OCI-LY3 (cell line): ENCODE measurements at regions not wholly inside any gene's neighbourhood (a gene's known extent, or its start where the extent isn't known, plus 50 kb on each side); places are given as distances from the start of the nearest gene placed in this dataset.

Source experiments
- H2AFZ ChIP-seq: fragments of 200-600, 300-600 bp; shearing (Covaris generic); 2 replicates; pipeline ENCODE4 v1.6.0; 2014; ENCODE audit warnings: antibody characterized with exemption, low read depth, low read length
- H3K27ac ChIP-seq: fragments of 200-600, 300-600 bp; sonication (generic); 2 replicates; pipeline ENCODE4 v1.5.1; 2014; ENCODE audit warnings: mild to moderate bottlenecking, low read length, moderate library complexity, mixed read lengths
- H3K27me3 ChIP-seq: fragments of 200-600, 300-600 bp; sonication (generic); 2 replicates; pipeline ENCODE4 v1.6.1; 2014; ENCODE audit warnings: low read depth, low read length, mixed read lengths
- H3K36me3 ChIP-seq: fragments of 200-600, 300-600 bp; sonication (generic); replicated peaks from 2 replicates; pipeline ENCODE3; 2014; ENCODE audit warnings: low read depth, low read length, mixed read lengths
- H3K4me1 ChIP-seq: fragments of 300-600, 200-600 bp; sonication (generic); 2 replicates; pipeline ENCODE4 v1.6.1; 2014; ENCODE audit warnings: low read length, mixed read lengths
- H3K4me2 ChIP-seq: fragments of 200-600, 300-600 bp; sonication (generic); 2 replicates; pipeline ENCODE4 v1.6.1; 2014; ENCODE audit warnings: low read length, mixed read lengths
- H3K4me3 ChIP-seq: fragments of 300-600, 200-600 bp; sonication (generic); 2 replicates; pipeline ENCODE4 v1.5.1; 2014; ENCODE audit warnings: antibody characterized with exemption, mild to moderate bottlenecking, low read length, moderate library complexity
- H3K79me2 ChIP-seq: fragments of 300-600, 200-600 bp; shearing (Covaris generic); 2 replicates; pipeline ENCODE4 v1.6.1; 2014; ENCODE audit warnings: mild to moderate bottlenecking, low read length, mixed read lengths
- H3K9ac ChIP-seq: fragments of 300-600, 200-600 bp; shearing (Covaris generic); 2 replicates; pipeline ENCODE4 v1.6.0; 2014; ENCODE audit warnings: mild to moderate bottlenecking, low read length, moderate library complexity
- H3K9me3 ChIP-seq: fragments of 200-600, 300-600 bp; shearing (Covaris generic); 2 replicates; pipeline ENCODE4 v1.6.1; 2014; ENCODE audit warnings: low read length, mixed read lengths; ENCODE audit not compliant: insufficient read depth
- H4K20me1 ChIP-seq: fragments of 200-600, 300-600 bp; sonication (generic); 2 replicates; pipeline ENCODE4 v1.6.1; 2016; ENCODE audit warnings: low read length, mixed read lengths; ENCODE audit not compliant: insufficient read depth
- EZH2phosphoT487 ChIP-seq: fragments of 200-600 bp; shearing (Covaris generic); IDR thresholded peaks from 2 replicates; pipeline ENCODE4 v1.6.1; 2018; ENCODE audit warnings: antibody characterized with exemption, mixed run types, low read depth
- TF ChIP-seq, protein P1 (sequence below): fragments of 200-600, 300-600 bp; sonication (generic); IDR thresholded peaks from 2 replicates; pipeline ENCODE4 v1.5.1; 2014; ENCODE audit warnings: antibody characterized with exemption, low read length, low read depth

DNA sequence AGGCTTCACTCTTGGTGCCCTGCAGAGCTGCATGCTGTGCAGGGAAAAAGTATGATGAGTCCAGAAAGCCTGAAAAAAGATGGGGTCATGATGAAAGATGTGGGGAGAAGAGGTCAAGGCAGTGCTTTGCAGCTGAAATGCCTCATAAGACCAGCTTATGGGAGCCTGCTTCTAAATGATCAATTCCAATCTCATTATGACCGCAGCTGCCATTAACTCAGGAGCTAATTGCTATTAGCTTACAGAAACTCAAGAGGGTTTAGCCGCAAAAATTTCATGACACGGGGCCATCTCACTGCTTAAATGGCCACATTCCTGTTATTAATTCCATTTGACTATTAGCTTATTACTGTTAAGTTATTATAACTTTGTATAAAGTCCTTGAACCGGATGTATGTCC is 502.9 kb upstream of the ZMIZ1 start:
- Histone ChIP-seq H3K36me3 (no peaks in the 10 kb centered on the region), H2AFZ (no peak overlapping the region), H3K9ac (no peak overlapping the region), H3K27me3 (peaks cover 5% of the 10 kb centered on the region; the same call in 1 of the 2 replicates), H3K4me2 (no peak overlapping the region), H3K4me3 (no peak overlapping the region), H3K79me2 (no peaks in the 10 kb centered on the region), H3K4me1 (no peaks in the 10 kb centered on the region), H4K20me1 (no peaks in the 10 kb centered on the region), H3K9me3 (no peaks in the 10 kb centered on the region), H3K27ac (no peak overlapping the region)
- no peak for TF ChIP-seq EZH2phosphoT487
- TF ChIP-seq, protein P1, sequence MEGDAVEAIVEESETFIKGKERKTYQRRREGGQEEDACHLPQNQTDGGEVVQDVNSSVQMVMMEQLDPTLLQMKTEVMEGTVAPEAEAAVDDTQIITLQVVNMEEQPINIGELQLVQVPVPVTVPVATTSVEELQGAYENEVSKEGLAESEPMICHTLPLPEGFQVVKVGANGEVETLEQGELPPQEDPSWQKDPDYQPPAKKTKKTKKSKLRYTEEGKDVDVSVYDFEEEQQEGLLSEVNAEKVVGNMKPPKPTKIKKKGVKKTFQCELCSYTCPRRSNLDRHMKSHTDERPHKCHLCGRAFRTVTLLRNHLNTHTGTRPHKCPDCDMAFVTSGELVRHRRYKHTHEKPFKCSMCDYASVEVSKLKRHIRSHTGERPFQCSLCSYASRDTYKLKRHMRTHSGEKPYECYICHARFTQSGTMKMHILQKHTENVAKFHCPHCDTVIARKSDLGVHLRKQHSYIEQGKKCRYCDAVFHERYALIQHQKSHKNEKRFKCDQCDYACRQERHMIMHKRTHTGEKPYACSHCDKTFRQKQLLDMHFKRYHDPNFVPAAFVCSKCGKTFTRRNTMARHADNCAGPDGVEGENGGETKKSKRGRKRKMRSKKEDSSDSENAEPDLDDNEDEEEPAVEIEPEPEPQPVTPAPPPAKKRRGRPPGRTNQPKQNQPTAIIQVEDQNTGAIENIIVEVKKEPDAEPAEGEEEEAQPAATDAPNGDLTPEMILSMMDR = no peak

DNA sequence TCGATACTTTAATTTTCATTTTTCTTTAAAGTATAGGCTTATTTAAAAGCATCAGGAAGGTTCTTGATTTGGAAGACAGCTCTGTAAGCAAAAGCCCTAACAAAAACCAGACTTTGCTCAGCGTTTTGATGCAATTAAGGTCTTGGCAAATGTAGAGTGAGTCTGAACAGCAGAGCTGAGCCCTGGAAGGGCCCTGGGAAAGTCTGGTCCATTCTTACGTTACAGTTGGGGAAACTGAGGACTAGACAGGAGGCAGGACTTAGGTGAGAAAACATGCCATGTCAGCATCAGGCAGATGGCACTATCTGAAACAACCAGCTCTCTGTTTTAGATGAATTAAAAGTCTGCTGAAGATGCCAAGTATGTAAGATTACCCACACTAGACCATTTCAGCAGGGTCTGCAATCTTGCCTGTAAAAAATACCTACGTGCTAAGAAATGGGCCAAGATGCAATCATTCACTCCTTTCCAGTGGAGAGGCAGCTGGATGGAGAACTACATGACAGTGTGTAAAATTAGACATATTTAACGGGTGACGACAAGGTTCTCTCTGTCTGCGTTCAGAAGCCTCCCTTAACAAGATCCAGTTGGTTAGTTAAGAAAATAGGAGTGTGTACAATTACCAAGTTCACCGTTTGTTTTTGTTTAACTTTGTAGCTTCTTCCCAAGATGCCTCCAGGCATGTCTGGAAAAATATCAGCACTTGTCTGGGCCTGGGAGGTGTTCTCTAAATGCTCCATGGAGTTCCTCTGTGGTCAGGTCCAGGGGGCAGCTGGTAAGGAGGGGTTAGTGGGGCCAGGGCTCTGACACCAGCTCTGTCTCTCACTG is 502.3 kb upstream of the ZMIZ1 start:
- H3K79me2 ChIP-seq = no peaks in the 10 kb centered on the region
- no peak overlapping the region for H2AFZ ChIP-seq
- no peaks in the 10 kb centered on the region for H3K4me1 ChIP-seq
- no peak overlapping the region for H3K4me3 ChIP-seq
- H3K9ac ChIP-seq = no peak overlapping the region
- H3K27me3 ChIP-seq = peaks cover 5% of the 10 kb centered on the region; the same call in 1 of the 2 replicates
- no peak overlapping the region for H3K27ac ChIP-seq
- H3K4me2 ChIP-seq = no peak overlapping the region
- no peaks in the 10 kb centered on the region for H4K20me1 ChIP-seq
- no peaks in the 10 kb centered on the region for H3K9me3 ChIP-seq
- H3K36me3 ChIP-seq = no peaks in the 10 kb centered on the region
- TF ChIP-seq, protein P1 = no peak
- no peak for TF ChIP-seq EZH2phosphoT487

DNA sequence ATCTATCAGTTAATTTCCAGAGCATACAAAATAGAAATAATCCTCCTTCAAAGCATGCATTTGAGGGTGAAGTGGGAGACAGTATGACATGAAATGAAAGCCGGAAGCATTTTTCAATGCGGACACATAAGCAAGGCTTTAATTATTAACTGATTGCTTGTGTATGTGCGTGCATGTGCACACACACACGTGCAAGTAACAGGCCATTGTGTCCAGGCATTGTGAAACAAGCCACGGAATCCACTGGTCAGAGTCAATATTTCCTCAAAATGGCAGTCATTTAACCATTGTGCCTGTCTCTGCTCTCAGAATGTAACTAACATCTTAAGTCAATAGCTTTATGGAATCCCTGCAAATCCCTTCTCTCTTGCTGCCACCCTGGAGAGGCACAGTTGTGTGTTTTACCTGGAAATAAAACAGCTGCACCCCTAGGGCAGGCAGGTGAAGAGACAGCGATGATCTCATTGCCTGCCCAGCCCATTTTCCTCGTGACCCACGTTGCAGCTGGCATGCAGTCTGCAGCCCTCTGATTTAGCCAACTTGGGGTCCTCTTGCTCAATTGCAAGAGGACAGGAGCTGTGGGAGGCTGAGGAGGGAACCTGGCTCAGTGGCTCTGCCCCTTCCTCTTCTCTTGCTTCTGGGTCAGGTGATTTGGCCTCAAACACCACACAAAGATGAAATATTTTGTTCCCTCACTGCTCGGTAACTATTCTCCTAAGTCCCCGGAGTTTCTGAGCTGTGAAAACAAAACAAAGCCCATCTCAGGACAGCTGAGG is 500.9 kb upstream of the ZMIZ1 start:
- Histone ChIP-seq H3K9ac (no peak overlapping the region), H3K79me2 (no peaks in the 10 kb centered on the region), H3K9me3 (no peaks in the 10 kb centered on the region), H3K4me2 (no peak overlapping the region), H3K27ac (no peak overlapping the region), H3K36me3 (no peaks in the 10 kb centered on the region), H3K4me1 (no peaks in the 10 kb centered on the region), H3K4me3 (no peak overlapping the region), H2AFZ (no peak overlapping the region), H4K20me1 (no peaks in the 10 kb centered on the region), H3K27me3 (peaks cover 2% of the 10 kb centered on the region; the same call in 1 of the 2 replicates)
- TF ChIP-seq, protein P1 = no peak
- TF ChIP-seq EZH2phosphoT487 = no peak

DNA sequence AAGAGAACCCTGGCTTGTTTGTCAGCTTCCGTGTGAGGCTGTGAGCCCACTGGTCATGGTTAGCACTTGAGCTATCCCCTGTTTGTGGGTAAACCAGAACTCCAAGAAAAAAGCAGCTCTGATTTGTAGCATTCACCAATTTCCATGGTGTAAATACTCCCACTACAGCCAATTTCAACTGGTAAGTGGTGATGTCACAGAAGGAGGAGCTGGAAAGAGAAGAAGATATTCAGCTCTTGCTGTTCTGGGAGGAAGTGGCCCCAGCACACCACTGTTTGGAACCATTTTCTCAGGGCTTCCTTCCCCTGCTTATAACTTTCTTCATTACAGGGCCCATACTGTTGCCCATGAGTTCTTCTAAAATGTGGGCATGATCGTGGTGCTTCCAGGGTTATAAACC is 500.1 kb upstream of the ZMIZ1 start:
- Histone ChIP-seq H3K9me3 (no peaks in the 10 kb centered on the region), H4K20me1 (no peaks in the 10 kb centered on the region), H3K4me2 (no peak overlapping the region), H3K4me3 (no peak overlapping the region), H3K36me3 (no peaks in the 10 kb centered on the region), H3K4me1 (no peaks in the 10 kb centered on the region), H3K27ac (no peak overlapping the region), H3K27me3 (no peaks in the 10 kb centered on the region; the same call in 1 of the 2 replicates), H3K79me2 (no peaks in the 10 kb centered on the region), H3K9ac (no peak overlapping the region), H2AFZ (no peak overlapping the region)
- no peak for TF ChIP-seq EZH2phosphoT487
- TF ChIP-seq, protein P1 = no peak
